ENCODE measurements at regions not wholly inside any gene's neighbourhood (a gene's known extent, or its start where the extent isn't known, plus 50 kb on each side); places are given as distances from the start of the nearest gene placed in this dataset.

DNA sequence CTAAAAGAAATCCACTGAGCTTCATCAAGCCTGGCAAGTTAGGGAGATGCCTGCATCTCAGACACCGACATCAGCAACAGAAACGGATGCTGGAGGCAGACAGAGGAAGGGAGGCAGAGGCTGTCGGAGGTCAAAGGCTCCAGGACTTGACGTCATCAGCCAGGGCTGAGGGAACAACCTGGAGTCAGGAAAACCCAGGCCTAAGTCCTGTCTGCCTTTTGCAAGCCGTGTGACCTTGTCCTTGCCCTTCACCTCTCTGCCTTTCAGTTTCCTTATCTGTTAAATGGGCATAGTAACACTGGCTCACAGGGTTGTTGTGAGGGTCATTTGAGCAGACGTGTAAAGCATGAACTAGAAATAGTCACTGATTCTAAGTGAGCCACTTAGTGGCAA, 194.2 kb downstream of the BCL11B start:
- TF ChIP-seq, protein P1, sequence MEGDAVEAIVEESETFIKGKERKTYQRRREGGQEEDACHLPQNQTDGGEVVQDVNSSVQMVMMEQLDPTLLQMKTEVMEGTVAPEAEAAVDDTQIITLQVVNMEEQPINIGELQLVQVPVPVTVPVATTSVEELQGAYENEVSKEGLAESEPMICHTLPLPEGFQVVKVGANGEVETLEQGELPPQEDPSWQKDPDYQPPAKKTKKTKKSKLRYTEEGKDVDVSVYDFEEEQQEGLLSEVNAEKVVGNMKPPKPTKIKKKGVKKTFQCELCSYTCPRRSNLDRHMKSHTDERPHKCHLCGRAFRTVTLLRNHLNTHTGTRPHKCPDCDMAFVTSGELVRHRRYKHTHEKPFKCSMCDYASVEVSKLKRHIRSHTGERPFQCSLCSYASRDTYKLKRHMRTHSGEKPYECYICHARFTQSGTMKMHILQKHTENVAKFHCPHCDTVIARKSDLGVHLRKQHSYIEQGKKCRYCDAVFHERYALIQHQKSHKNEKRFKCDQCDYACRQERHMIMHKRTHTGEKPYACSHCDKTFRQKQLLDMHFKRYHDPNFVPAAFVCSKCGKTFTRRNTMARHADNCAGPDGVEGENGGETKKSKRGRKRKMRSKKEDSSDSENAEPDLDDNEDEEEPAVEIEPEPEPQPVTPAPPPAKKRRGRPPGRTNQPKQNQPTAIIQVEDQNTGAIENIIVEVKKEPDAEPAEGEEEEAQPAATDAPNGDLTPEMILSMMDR (conservative IDR thresholded peaks at IDR 0.05 in 1 of 2, IDR thresholded peaks at IDR 0.05 in 1 of 2; ENCODE audit: extremely low read depth in 1 of 2, insufficient read depth in 1 of 2, low read depth in 1 of 2, low read length in 2 of 2) = no peak
- TF ChIP-seq EZH2 (IDR thresholded peaks at IDR 0.05; ENCODE audit: borderline replicate concordance, low read length) = no peak

All from mammary epithelial cell (primary cell).